NCI-H2107 treated with DMSO at 0.1 percent for 48 hours (cell line): ENCODE measurements at regions not wholly inside any gene's neighbourhood (a gene's known extent, or its start where the extent isn't known, plus 50 kb on each side); places are given as distances from the start of the nearest gene placed in this dataset.
"Not testable (repeated sequence)": the region's sequence is repeated elsewhere in the genome, so short reads cannot be mapped to it uniquely, and the experiment has no call there.

Source experiments
- DNase-seq: peaks from one replicate; lab custom pipeline; 2025; ENCODE audit not compliant: unreplicated experiment; lab: John Stamatoyannopoulos, UW

GRCh38 chr12:58616618-58617017 lies 303.7 kb downstream of the LRIG3 start:
- DNase-seq, result no peak

GRCh38 chr12:58621126-58621525 lies 299.2 kb downstream of the LRIG3 start:
- no peak for DNase-seq

DNA sequence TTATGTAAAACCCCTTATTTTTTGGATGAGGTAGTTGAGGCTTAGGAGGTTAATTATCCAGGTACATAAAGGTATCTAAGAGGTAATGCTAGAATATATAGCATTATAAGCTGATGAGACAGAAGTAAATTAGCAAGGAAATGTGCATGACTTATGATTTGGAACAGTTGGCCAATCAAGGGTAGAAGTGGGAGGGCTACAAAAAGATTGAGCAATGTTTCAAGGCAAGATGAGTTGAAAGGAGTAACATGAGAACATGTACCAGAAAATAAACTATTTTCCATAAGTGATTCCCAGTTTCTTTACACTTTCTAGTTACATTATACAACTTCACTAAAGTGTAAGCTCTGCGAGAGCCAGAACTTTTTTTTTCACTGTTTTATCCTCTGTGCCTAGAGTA lies 290.9 kb downstream of the LRIG3 start:
- DNase-seq, result no peak

GRCh38 chr12:58633479-58633878 lies 286.8 kb downstream of the LRIG3 start:
- no peak for DNase-seq

- no peak for DNase-seq
These were observed 280.9 kb downstream of the LRIG3 start for GRCh38 chr12:58639318-58639934.

GRCh38 chr12:58640314-58640713 lies 280.0 kb downstream of the LRIG3 start:
- no peak for DNase-seq

DNA sequence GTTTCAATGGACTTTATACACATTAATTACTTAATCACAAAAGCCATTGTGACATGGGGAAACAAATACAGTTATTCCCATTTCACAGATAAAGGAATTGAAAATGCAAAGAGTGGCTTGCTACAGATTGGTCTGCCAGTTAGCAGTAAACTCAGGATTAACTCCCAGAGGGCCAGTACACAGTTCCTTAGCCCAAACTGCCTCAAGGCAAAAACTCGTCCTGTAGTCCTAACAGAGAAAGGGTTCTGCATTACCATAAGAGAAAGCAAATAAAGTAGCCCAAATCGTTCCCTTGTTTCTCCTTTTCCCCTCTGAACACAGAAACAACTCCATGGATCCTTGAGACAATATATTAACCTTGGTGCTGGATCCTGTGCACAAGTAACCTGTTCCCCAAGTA lies 274.4 kb downstream of the LRIG3 start:
- DNase-seq, result no peak

- no peak for DNase-seq
These were observed 272.8 kb downstream of the LRIG3 start for GRCh38 chr12:58647495-58647894.

DNA sequence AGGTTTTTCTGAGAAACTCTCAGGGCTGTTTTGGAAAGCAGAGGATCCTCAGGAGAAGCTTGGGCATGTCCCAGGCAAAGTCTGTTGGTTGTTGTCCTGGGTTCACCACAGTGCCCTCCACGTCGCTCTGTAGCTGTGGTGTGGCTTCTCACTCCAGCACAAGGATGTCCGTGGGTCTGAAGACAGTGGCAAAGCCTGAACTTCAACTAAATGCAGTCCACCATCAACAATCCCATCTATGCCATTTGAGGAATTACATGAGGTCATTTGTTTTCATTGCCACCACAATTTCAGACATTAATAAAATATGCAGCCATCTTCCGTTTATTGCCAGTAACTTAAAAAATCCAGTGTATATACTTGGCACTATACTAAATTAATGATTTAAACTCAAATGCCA lies 272.1 kb downstream of the LRIG3 start:
- DNase-seq, result no peak

DNA sequence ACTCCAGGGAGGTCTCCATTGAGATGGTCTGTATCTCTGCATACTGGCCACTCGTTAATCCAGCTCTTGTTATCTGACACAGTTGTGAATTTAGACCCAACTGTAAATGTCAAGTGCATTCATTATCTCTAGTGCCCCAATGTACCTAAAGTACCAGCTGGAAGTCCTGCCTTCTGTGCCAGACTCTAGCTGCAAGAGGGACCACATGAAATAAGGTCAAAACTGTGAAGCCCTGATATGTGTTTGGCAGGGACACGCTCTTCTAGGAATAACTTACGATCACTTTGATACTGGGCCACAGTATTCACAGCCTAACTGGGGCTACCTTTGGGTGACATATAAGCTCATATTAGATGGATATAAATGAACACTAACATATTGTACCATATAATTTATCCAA lies 268.5 kb downstream of the LRIG3 start:
- DNase-seq, result no peak

- DNase-seq, result no peak
These were observed 266.3 kb downstream of the LRIG3 start for GRCh38 chr12:58654021-58654420.

DNA sequence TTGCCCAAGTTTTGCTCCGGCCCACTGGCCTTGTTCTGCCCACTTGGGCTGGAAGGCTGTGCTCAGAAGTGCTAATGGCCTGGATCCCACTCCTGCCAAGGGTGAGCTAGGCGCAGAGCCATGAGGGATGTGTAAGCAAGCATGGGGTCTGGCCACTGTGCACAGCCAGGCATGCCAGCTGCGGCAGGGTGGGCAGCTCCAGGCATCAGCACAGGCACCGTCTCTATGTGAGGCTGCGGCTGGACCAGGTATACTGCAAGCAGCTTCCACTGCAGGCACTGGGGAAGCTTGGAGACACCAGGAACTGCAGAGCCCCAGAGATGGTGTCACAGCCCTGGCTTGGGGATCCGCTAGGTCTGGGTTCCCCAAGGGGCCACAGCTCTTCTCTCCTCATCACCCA lies 264.9 kb downstream of the LRIG3 start:
- no peak for DNase-seq

DNA sequence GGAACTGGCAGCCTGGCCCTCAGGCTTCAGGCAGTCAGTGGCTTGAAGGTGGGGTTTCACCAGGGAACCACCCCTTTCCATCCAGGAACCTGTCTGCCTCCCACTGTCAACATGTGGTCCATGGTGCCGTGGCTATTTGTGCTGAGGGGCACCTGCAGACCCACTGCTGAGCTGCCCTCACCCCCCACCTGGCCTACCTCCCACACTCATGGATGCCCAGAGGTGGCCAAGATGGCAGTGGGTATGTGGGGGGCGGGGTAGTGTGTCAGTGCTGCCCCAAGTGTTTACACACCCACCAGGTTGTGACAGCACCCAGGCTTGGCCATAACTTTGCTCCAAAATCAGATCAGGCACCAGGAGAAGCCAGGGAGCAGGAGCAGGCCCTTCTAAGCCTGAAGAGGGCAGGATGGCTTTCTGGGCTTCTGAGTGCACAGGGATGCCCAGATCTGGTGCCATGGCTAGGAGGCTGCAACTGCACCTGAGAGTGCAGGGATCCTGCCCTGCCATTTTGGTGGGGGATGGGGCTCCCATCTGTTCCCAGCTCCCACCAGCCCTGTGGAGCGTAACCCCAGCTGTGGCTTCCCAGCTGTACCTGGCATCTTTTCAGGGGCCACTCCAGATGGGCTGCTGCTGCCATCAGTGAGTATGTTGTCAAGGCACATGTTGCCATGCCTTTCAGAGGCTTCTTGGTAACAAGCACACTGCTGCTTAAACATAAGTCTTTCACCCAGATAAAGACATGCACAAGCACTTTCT lies 263.9 kb downstream of the LRIG3 start:
- no peak for DNase-seq

GRCh38 chr12:58657190-58657589 lies 263.1 kb downstream of the LRIG3 start:
- no peak for DNase-seq

- no peak for DNase-seq
These were observed 254.9 kb downstream of the LRIG3 start for GRCh38 chr12:58665375-58665774.

DNA sequence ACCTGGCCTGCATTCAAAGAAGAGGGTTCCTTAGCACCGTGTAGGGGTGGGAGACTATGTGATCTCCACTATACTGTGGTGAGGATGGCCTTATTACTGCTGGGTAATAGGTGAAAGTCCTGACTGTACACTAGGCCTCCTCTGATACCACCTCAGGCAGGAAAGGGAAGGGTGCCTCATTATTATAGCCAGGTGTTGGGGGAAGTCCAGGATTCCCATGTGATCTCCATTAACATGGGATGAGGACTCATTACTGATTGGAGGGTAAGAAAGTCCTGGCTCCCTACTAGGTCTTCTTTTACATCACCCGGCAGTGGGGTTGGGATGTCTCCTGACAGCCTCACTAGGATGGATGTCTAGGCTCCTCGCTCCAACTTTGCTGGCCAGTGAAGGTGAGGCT lies 252.1 kb downstream of the LRIG3 start:
- DNase-seq, result no peak

GRCh38 chr12:58668871-58669270 lies 251.4 kb downstream of the LRIG3 start:
- DNase-seq, result no peak

DNA sequence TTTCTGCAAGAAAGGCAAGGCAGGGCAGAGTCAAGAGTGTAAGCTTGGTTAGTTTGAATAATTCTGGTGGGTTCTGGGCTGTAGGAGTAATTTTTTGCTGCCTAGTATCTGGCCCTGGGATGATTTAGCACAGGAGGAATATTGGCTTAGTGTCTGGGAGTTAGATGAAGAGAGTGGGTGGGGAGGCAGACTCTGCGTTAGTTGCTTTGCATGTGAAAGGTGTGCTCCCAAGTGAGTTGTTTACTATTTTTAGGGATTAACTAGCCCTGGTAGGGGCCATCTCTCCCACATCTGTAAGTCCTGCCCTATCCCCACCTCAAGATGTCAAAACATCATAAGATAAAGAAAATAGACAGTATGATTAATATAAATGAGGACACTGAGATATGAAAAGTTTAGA lies 249.7 kb downstream of the LRIG3 start:
- no peak for DNase-seq

DNA sequence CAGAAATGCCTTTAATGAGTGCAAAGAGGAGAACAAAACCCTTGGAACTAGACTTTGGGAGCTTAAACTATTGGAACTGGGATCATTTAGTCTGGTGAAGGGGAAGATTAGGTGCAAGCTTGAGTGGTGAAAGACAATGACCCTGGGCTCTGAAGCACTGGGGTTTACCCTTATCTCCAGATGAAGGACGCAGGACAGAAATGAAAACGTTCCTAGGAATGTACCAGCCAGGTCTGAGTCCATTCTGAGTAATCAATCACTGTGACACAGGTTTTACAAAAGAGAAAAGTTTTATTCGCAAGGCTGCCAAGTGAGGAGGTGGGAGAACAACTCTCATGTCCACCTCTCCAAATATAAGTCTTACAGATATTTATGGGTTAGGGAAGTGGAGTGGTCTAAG lies 249.1 kb downstream of the LRIG3 start:
- DNase-seq, result no peak

DNA sequence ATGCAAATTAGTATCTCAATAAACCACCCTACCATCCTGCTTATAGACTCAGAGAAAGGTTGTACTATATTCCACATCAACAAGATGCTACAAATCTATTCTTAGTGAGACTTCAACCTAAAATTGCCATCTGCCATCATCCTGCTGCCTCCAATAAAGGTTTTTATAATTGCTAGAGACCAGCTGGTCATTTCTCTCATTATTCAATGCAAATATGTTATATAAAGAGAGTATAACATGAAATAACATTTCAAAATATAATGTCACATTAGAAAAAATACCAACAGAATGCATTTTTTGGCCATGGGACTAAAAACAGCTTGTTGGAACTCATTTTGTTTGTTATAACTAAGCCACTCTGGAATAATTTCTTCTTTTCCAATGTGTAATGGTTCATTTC lies 247.3 kb downstream of the LRIG3 start:
- no peak for DNase-seq

- DNase-seq, result not testable (repeated sequence)
These were observed 242.5 kb downstream of the LRIG3 start for GRCh38 chr12:58677833-58678232.

GRCh38 chr12:58678753-58679152 lies 241.6 kb downstream of the LRIG3 start:
- DNase-seq, result no peak

DNA sequence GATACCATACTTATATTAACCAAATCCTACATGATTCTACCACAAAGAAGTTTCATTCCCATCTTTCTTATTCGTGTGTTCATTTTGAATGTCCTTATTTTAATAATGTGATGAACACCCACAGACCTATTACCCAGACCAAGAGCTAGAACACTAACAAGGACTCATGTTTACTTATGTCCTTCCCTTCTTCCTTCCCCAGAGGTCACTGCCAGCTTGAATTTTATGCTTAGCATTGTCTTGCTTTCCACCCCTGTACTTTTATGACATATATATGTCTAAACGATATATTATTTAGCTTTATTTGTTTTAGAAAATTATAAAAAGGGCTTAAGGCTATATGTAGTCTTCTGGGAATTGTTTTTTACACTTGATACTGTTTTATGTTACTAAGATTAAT lies 238.6 kb downstream of the LRIG3 start:
- no peak for DNase-seq
